ENCODE measurements at regions not wholly inside any gene's neighbourhood (a gene's known extent, or its start where the extent isn't known, plus 50 kb on each side); places are given as distances from the start of the nearest gene placed in this dataset.

- TF ChIP-seq CTCF (IDR thresholded peaks at IDR 0.05) (no peak), POLR2A (IDR thresholded peaks at IDR 0.05) (no peak)
These were observed 1317.4 kb upstream of the TENM3 start for GRCh38 chr4:180925805-180926204.
